GM12878 (cell line): ENCODE measurements at regions not wholly inside any gene's neighbourhood (a gene's known extent, or its start where the extent isn't known, plus 50 kb on each side); places are given as distances from the start of the nearest gene placed in this dataset.

Source experiments
- ESRRA ChIP-seq: IDR thresholded peaks from 2 replicates; pipeline ENCODE4 v1.6.1; 2012; ENCODE audit warnings: mild to moderate bottlenecking, low read length, improper control_type of control experiment
- EZH2 ChIP-seq: IDR thresholded peaks from 2 replicates; pipeline ENCODE4 v1.6.1; 2012; ENCODE audit warnings: low read depth, mild to moderate bottlenecking, control low read depth, inconsistent platforms, low read length, borderline replicate concordance; ENCODE audit not compliant: control insufficient read depth
- FOXM1 ChIP-seq: IDR thresholded peaks from 2 replicates; pipeline ENCODE4 v1.6.1; 2012; ENCODE audit warnings: low read depth, mild to moderate bottlenecking, inconsistent platforms, low read length, moderate library complexity
- IKZF2 ChIP-seq, 2 experiments: fragments of 450-650 bp; IDR thresholded peaks; 2 replicates each; pipeline ENCODE4 v1.6.1; 2017; ENCODE audit warnings: mild to moderate bottlenecking in 2 of 2, moderate library complexity in 2 of 2
- MEF2B ChIP-seq: fragments of 450-650 bp; IDR thresholded peaks from 2 replicates; pipeline ENCODE4 v1.6.1; 2018; ENCODE audit warnings: mild to moderate bottlenecking, moderate library complexity; ENCODE audit not compliant: partially characterized antibody, poor library complexity, severe bottlenecking
- RB1 ChIP-seq: fragments of 450-650 bp; formaldehyde crosslinking; IDR thresholded peaks from 2 replicates; pipeline ENCODE4 v1.6.1; 2017; ENCODE audit warnings: mild to moderate bottlenecking, borderline replicate concordance
- SMC3 ChIP-seq: IDR thresholded peaks from 2 replicates; pipeline ENCODE4 v1.6.1; 2011; ENCODE audit warnings: low read length, improper control_type of control experiment, borderline replicate concordance
- ZNF24 ChIP-seq: fragments of 450-650 bp; IDR thresholded peaks from 2 replicates; pipeline ENCODE4 v1.6.1; 2017; ENCODE audit warnings: antibody characterized with exemption, mild to moderate bottlenecking
- ZNF274 ChIP-seq: IDR thresholded peaks from one replicate; pipeline ENCODE4 v1.8.0; 2011; ENCODE audit not compliant: insufficient read length, insufficient read depth
- TF ChIP-seq, protein P1 (sequence below), 3 experiments: IDR thresholded peaks in 2 of 3; conservative IDR thresholded peaks in 1 of 3; 2 replicates each; pipeline ENCODE4 v1.5.1; 2011; ENCODE audit warnings: low read depth in 3 of 3, low read length in 3 of 3, mild to moderate bottlenecking in 3 of 3, control low read depth in 2 of 3, moderate library complexity in 2 of 3, inconsistent platforms in 1 of 3, mixed read lengths in 1 of 3; ENCODE audit not compliant: control insufficient read depth in 2 of 3, insufficient read depth in 1 of 3; ENCODE audit errors: extremely low read depth in 1 of 3
- TF ChIP-seq, protein P2 (sequence below): IDR thresholded peaks from 2 replicates; pipeline ENCODE4 v1.6.1; 2012; ENCODE audit warnings: low read depth, low read length, improper control_type of control experiment

DNA sequence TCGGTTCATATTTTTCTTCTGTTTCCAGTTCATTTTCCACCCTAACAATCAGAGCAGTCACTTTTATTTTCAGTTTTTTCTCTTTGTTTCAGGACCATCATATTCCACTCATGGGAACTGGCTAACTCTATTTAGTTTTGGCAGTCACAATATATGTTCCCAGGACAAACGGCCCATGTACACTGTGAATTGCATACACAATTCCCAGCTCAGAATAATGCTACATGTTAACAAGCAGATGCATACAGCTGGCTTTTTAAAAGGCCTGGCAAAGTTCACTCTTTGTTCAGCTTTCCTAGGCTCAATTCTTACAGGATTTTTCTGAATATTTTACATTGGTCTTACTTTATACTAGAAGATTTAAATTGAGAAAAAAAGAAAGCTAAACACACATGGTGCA is 224.9 kb downstream of the ANKRD50 start:
- no peak for TF ChIP-seq FOXM1
- TF ChIP-seq, protein P1, sequence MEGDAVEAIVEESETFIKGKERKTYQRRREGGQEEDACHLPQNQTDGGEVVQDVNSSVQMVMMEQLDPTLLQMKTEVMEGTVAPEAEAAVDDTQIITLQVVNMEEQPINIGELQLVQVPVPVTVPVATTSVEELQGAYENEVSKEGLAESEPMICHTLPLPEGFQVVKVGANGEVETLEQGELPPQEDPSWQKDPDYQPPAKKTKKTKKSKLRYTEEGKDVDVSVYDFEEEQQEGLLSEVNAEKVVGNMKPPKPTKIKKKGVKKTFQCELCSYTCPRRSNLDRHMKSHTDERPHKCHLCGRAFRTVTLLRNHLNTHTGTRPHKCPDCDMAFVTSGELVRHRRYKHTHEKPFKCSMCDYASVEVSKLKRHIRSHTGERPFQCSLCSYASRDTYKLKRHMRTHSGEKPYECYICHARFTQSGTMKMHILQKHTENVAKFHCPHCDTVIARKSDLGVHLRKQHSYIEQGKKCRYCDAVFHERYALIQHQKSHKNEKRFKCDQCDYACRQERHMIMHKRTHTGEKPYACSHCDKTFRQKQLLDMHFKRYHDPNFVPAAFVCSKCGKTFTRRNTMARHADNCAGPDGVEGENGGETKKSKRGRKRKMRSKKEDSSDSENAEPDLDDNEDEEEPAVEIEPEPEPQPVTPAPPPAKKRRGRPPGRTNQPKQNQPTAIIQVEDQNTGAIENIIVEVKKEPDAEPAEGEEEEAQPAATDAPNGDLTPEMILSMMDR (IDR thresholded peaks at IDR 0.05 in 2 of 3, conservative IDR thresholded peaks at IDR 0.05 in 1 of 3; ENCODE audit: control insufficient read depth in 2 of 3, extremely low read depth in 1 of 3, insufficient read depth in 1 of 3, low read depth in 3 of 3, low read length in 3 of 3) = no peak
- no peak for TF ChIP-seq SMC3
- no peak for TF ChIP-seq ZNF274
- TF ChIP-seq RB1 = no peak
- no peak for TF ChIP-seq ESRRA
- TF ChIP-seq ZNF24 = no peak
- TF ChIP-seq IKZF2 (IDR thresholded peaks at IDR 0.05) = no peak
- TF ChIP-seq, protein P2, sequence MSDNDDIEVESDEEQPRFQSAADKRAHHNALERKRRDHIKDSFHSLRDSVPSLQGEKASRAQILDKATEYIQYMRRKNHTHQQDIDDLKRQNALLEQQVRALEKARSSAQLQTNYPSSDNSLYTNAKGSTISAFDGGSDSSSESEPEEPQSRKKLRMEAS = no peak
- TF ChIP-seq MEF2B = no peak
- TF ChIP-seq EZH2 = no peak
